Lower leg skin (tissue), 3 donors: ENCODE measurements at regions not wholly inside any gene's neighbourhood (a gene's known extent, or its start where the extent isn't known, plus 50 kb on each side); places are given as distances from the start of the nearest gene placed in this dataset.

Source experiments
- CTCF ChIP-seq, 3 donors: fragments of 450-650 bp; IDR thresholded peaks; one replicate each; pipeline ENCODE4 v1.5.1; 2016; ENCODE audit warnings: antibody characterized with exemption in 3 of 3, mild to moderate bottlenecking in 3 of 3, moderate library complexity in 2 of 3
- POLR2A ChIP-seq, 2 donors: fragments of 450-650 bp; IDR thresholded peaks; one replicate each; pipeline ENCODE4 v1.6.1; 2016 to 2017; ENCODE audit warnings: antibody characterized with exemption in 2 of 2, mild to moderate bottlenecking in 1 of 2, moderate library complexity in 1 of 2

- TF ChIP-seq CTCF (IDR thresholded peaks at IDR 0.05): no peak
- no peak for TF ChIP-seq POLR2A (IDR thresholded peaks at IDR 0.05)
Measured at GRCh38 chr16:86671486-86672178, 93.3 kb downstream of the FOXL1 start.
